NCI-H2107 (cell line): ENCODE measurements at regions not wholly inside any gene's neighbourhood (a gene's known extent, or its start where the extent isn't known, plus 50 kb on each side); places are given as distances from the start of the nearest gene placed in this dataset.
"Not testable (repeated sequence)": the region's sequence is repeated elsewhere in the genome, so short reads cannot be mapped to it uniquely, and the experiment has no call there.

Experiments
- DNase-seq: peaks from one replicate; lab custom pipeline; 2025; lab: John Stamatoyannopoulos, UW

GRCh38 chr11:71638801-71639519 lies 56.3 kb upstream of the KRTAP5-11 start:
- peak; percentile 21 for DNase-seq

DNA sequence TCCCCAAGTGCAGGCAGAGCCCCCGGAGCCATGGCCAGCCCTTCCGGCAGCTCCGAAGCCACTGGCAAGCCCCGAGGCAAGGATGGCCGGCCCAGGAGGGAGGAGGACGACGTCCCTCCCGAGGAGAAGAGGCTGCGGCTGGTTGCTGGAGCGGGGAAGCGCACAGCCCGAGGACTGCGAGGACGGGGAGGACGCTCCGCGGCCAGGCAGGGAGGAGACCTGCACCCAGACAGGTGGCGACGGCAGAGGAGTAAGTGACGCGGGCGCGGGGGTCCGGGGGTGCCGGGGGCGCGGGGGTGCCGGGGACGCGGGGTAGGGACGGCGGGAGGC lies 56.8 kb upstream of the KRTAP5-11 start:
- DNase-seq: not testable (repeated sequence)

GRCh38 chr11:71639916-71640315 lies 57.2 kb upstream of the KRTAP5-11 start:
- not testable (repeated sequence) for DNase-seq

- not testable (repeated sequence) for DNase-seq
Observed at GRCh38 chr11:71647078-71647477, 64.4 kb upstream of the KRTAP5-11 start.

- DNase-seq: not testable (repeated sequence)
Observed at GRCh38 chr11:71652998-71653397, 70.3 kb upstream of the KRTAP5-11 start.

- DNase-seq: not testable (repeated sequence)
Observed at GRCh38 chr11:71654423-71654822, 71.7 kb upstream of the KRTAP5-11 start.

DNA sequence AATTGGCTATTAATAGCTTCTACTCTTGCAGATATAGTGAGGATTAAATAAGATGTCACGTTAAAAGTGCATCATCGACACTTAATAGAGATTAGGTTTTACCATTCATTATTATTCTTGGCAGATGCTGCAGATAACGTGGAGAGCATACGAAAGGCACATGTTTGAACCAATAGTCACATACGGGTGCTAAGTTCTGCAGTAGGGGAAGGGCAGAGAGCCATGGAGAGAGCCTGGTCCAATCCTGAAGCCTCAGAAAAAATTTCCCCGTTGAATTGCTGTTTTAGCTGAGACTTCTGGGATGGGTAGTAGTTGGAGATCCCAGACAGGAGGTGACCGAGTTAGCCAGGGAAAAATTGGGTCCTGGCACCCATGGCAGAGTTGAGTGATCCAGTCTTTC lies 72.4 kb upstream of the KRTAP5-11 start:
- DNase-seq: not testable (repeated sequence)

GRCh38 chr11:71656513-71656912 lies 73.8 kb upstream of the KRTAP5-11 start:
- not testable (repeated sequence) for DNase-seq

DNA sequence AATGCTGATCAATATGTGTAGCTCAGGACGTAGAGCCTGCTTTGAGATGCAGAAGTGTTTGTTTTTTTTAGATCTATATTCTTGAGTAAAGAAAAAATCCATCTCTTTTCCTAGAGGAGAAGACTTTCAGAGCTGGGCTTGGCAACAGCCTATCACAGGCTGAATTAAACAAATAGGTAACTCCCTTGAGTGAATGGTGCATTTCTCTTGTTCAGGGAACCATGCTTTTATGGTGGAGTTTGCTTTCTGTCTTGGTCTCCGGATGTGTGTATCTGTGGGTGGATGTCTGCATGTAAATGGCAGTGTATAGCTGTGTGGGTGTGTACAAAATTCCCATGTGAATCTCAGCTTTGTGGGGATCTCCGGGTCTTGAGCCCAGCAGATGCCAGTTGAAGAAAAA lies 82.3 kb upstream of the KRTAP5-11 start:
- not testable (repeated sequence) for DNase-seq

DNA sequence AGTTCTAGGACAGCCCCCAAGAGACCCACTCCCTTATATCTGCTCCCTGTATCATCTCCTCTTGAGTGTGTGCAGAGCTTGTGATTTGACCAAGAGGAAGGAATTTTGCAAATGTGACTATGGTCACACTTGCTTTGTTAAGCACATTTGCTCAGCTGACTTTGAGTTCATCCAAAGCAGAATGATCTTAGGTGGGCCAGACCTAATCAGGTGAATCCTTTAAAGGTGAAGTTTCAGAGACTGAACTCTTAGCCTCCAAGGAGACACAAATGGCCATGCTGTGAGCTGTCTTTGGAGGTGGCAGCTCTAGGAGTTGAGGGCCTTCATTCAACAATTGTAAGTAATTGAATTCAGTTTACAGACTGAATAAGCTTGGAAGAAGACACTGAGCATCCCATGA lies 115.4 kb upstream of the KRTAP5-11 start:
- DNase-seq: not testable (repeated sequence)

DNA sequence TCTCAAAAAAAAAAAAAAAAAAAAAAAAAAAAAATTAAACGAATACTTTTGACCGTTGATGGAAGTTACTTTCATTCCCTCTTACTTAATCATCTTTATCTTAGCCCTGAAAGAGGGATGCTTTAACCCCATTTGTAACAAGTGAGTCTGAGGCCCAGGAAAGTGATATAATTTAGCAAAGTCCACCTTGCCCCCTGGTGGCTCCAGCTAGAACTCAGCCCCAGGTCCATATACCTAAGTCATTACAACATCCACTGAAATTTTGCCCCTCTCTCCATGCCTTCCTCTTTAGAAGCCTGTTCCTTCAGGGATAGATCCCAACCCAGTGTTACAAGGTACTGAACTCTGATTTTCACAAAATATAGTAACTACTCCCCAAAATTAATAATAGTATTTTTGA lies 116.3 kb upstream of the KRTAP5-11 start:
- DNase-seq: not testable (repeated sequence)

DNA sequence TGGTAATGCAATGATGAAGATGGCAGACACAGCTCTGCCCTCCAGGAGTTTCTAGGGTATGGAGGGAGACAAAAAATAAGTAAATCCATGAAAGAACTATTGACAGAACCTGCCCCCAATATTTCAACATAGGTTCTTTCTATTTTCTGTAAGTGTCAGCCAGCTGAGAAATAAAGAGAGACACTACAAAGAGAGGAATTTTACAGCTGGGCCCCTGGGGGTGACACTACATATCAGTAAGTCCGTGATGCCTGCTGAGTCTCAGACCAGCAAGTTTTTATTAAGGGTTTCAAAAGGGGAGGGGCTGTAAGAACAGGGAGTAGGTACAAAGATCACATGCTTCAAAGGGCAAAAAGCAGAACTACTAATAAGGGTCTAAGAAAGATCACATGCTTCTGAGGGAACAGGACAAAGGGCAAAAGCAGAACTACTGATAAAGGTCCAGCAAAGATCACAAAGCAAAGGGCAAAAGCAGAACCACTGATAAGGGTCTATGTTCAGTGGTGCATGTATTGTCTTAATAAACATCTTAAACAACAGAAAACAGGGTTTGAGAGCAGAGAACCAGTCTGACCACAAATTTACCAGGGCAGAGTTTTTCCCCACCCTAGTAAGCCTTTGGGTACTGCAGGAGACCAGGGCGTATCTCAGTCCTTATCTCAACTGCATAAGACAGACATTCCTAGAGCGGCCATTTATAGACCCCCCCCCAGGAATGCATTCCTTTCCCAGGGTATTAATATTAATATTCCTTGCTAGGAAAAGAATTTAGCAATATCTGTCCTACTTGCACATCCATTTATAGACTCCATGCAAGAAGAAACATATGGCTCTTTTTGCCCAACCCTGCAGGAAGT lies 119.0 kb upstream of the KRTAP5-11 start:
- not testable (repeated sequence) for DNase-seq

DNA sequence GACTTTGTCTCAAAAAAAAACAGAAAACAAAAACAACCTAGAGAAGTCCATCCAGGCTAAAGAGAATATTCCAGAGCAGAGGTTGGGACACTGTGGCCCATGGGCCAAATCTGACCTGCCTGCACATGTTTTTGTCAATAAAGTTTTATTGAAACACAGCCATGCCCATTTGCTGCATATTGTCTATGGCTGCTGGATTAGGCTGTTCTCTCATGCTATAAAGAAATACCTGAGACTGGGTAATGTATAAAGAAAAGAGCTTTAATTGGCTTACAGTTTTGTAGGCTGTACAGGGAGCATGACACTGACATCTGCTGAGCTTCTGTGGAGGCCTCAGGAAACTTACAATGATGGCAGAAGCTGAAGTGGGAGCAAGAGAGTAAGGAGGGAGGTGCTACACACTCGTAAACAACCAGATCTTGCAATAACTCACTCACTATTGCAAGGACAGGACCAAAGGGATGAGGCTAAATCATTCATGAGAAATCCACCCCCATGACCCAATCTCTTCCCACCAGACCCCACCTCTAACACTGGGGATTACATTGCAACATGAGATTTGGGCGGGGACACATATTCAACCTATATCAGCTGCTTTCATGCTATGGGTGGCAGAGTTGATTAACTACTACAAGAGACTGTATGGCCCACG lies 122.5 kb upstream of the KRTAP5-11 start:
- DNase-seq: not testable (repeated sequence)

DNA sequence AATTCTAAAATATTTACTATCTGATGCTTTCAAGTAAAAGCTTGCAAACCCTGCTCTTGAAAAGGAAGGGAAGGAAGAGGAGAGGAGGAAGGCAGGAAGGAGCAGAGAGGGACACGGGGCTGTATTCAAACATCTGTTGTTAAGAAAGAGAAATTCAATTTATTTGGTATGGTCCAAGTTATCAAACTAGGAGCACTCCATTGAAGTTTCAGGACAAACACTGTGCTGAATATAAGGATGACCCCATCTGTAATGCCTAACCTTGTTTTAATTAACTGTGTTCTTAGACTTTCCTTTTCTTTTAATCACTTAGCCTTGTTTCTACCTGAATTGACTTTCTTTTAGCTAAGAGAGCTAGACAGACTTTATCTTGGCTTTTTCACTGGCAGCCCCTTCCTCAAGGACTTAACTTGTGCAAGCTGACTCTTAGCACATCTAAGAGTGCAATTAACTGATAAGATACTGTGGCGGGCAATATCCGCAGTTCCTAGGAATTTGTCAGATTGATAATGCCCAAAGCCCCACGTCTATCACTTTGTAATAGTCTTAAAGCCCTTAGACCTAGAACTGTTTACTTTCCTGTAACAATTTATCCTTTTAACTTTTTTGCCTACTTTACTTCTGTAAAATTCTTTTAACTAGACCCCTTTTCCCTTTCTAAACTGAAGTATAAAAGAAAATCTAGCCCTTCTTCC lies 123.2 kb upstream of the KRTAP5-11 start:
- not testable (repeated sequence) for DNase-seq

- not testable (repeated sequence) for DNase-seq
Observed at GRCh38 chr11:71707083-71707482, 124.4 kb upstream of the KRTAP5-11 start.

- not testable (repeated sequence) for DNase-seq
Observed at GRCh38 chr11:71709541-71709940, 123.5 kb upstream of the DEFB108B start.

DNA sequence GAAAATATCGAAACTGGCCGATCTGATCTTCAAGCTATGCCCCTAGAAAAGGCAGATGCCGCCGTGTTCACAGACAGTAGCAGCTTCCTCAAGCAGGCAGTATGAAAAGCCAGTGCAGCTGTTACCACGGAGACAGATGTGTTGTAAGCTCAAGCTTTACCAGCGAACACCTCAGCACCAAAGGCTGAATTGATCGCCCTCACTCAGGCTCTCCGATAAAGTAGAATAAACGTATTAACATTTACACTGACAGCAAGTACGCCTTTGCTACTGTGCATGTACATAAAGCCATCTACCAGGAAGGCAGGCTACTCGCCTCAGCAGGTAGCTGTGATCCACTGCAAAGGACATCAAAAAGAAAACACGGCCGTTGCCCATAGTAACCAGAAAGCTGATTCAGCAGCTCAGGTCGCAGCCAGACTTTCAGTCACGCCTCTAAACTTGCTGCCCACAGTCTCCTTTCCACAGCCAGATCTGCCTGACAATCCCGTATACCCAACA lies 122.8 kb upstream of the DEFB108B start:
- DNase-seq: not testable (repeated sequence)

DNA sequence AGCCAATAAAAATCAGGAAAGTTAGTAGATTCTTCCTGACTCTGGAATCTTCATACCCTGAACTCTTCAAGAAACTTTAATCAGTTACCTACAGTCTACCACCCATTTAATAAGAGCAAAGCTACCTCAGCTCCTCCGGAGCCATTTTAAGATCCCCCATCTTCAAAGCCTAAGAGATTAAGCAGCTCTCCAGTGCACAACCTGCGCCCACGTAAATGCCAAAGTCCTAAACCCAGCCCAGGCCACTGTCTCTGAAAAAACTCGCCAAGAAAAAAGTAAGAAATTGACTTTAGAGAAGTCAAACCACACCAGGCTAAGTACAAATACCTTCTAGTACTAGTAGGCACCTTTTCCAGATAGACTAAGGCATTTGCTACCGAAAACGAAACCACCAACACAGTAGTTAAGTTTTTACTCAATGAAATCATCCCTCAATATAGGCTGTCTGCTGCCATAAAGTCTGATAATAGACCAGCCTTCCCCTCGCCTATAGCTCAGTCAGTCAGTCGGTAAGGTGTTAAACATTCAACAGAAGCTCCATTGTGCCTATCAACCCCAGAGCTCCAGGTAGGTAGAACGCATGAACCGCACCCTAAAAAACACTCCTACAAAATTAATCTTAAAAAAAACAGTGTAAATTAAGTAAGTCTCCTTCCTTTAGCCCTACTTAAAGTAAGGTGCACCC lies 122.2 kb upstream of the DEFB108B start:
- DNase-seq: not testable (repeated sequence)

- not testable (repeated sequence) for DNase-seq
Observed at GRCh38 chr11:71712350-71712749, 120.7 kb upstream of the DEFB108B start.

GRCh38 chr11:71712846-71713245 lies 120.2 kb upstream of the DEFB108B start:
- DNase-seq: not testable (repeated sequence)

DNA sequence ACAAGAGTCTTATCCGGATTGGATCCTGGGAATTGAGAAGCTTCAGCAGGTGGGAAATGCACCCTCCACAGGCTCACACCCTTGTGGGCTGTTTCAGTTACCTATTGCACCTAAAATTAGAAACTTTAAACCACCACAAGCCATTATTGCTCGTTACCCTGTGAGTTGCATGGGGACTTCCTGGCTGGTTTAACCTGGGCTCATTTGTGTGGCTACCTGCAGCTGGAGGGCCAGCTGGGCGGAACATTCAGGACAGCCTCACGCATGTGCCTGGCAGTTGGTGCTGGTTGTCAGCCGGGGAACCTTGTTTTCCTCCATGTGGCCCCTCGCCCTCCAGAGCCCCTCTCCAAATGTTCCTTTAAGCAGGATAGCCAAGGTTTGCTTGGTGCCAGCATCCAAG lies 118.5 kb upstream of the DEFB108B start:
- DNase-seq: not testable (repeated sequence)
